HL-60 (cell line): ENCODE measurements at regions not wholly inside any gene's neighbourhood (a gene's known extent, or its start where the extent isn't known, plus 50 kb on each side); places are given as distances from the start of the nearest gene placed in this dataset.
"Not testable (repeated sequence)": the region's sequence is repeated elsewhere in the genome, so short reads cannot be mapped to it uniquely, and the experiment has no call there.

Experiments used
- DNase-seq, 2 experiments: peaks; one replicate each; pipeline ENCODE4 v3.0.0-alpha.2; 2010 to 2020; ENCODE audit warnings: low read depth in 1 of 2, low spot score in 1 of 2
- H3K27ac ChIP-seq: fragments of 250-450 bp; sonication (Bioruptor Pico); replicated peaks from 2 replicates; pipeline ENCODE4 v1.5.1; 2020; ENCODE audit warnings: mild to moderate bottlenecking, moderate library complexity
- H3K27me3 ChIP-seq: fragments of 250-450 bp; sonication (Bioruptor Pico); 2 replicates; pipeline ENCODE4 v1.5.1; 2021; ENCODE audit warnings: mild to moderate bottlenecking, moderate library complexity; ENCODE audit not compliant: insufficient read depth, poor library complexity, severe bottlenecking
- H3K4me3 ChIP-seq: replicated peaks from 2 replicates; pipeline ENCODE4 v1.5.1; 2011; ENCODE audit warnings: mild to moderate bottlenecking, control low read depth, low read length; ENCODE audit not compliant: insufficient read depth
- CTCF ChIP-seq: IDR thresholded peaks from one replicate; pipeline ENCODE4 v1.5.1; 2011; ENCODE audit warnings: low read length, control low read depth, inconsistent platforms; ENCODE audit not compliant: insufficient read depth
- GABPA ChIP-seq: IDR thresholded peaks from 2 replicates; pipeline ENCODE4 v1.6.1; 2012; ENCODE audit warnings: low read depth
- POLR2AphosphoS5 ChIP-seq: IDR thresholded peaks from 2 replicates; pipeline ENCODE4 v1.6.1; 2012; ENCODE audit warnings: low read depth
- REST ChIP-seq: IDR thresholded peaks from 2 replicates; pipeline ENCODE4 v1.6.1; 2012; ENCODE audit warnings: low read depth; ENCODE audit not compliant: insufficient replicate concordance
- SPI1 ChIP-seq: IDR thresholded peaks from 2 replicates; pipeline ENCODE4 v1.6.1; 2012; ENCODE audit warnings: low read depth, mild to moderate bottlenecking, borderline replicate concordance

DNA sequence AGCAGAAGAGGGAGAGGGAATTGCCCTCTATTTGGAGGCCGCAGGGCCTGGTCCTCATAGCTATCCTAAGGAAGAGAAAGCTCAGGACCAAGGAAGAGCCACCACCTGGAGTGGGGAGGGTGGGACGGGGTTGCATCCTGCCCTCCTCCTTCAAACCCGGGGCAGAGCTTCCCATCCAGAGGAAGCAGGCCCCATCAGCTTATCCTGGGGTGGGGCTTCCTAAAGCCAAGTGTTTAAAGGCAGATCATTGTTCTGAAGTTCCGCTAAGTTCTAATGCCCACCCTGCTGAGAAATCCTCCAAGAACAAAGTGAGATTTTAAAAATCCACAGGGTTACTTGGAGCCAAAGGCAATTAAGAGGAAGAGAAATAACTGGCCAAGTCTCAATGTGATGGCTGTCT, 210.3 kb downstream of the C9orf152 start:
- TF ChIP-seq SPI1 = no peak
- no peak for TF ChIP-seq GABPA
- TF ChIP-seq POLR2AphosphoS5 = no peak
- no peak for TF ChIP-seq REST
- no peak for TF ChIP-seq CTCF
- H3K4me3 ChIP-seq = no peak overlapping the region
- DNase-seq = no peak
- H3K27ac ChIP-seq = no peak overlapping the region
- H3K27me3 ChIP-seq = no peaks in the 10 kb centered on the region

- H3K4me3 ChIP-seq, DNase-seq, H3K27ac ChIP-seq, H3K27me3 ChIP-seq: not testable (repeated sequence)
Measured at GRCh38 chr9:110005521-110005920, 202.4 kb downstream of the C9orf152 start.

- Histone ChIP-seq H3K27ac (no peak overlapping the region), H3K27me3 (no peaks in the 10 kb centered on the region), H3K4me3 (no peak overlapping the region)
- TF ChIP-seq GABPA = no peak
- no peak for TF ChIP-seq REST
- no peak for TF ChIP-seq CTCF
- no peak for TF ChIP-seq POLR2AphosphoS5
- TF ChIP-seq SPI1 = no peak
- DNase-seq = no peak
Measured at GRCh38 chr9:110006657-110007056, 201.3 kb downstream of the C9orf152 start.

DNA sequence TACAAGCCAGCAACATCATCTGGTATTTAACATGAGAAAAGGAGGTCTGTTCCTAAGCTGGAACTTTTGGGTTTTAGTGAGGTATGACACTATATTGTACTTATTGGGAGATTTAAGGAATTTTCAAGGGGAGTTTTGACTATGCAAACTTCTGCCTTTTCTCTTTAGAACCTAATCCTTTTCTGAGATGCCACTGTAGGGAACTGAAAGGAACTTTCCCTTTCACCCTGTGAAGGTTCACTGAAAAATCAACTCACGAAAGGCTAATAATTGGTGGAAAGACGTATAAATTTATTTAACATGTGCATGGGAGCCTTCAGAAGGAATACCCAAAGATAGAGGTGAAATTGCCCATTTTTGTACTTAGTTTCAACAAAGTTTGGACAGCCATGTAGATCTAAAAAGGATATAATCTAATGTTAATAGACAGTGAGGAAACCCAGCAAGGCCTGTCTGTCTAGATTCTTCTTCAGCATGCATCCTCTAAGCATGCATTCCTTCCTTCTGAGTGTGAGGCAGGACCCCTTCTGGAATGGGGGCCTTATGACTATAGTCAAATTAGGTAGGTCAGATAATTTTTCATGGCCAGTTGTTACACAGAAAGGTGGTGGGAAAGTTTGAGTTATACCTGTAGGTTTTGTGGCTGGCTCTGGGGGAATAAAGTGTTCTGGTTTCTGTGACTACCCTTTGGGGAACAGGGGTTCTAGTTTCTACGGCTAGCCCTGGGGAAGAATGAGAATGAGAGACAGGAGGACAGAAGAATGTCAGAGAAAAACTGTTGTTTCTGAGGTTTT, 200.3 kb downstream of the C9orf152 start:
- no peak for TF ChIP-seq GABPA
- TF ChIP-seq POLR2AphosphoS5 = no peak
- no peak for TF ChIP-seq SPI1
- no peak for TF ChIP-seq CTCF
- no peak for TF ChIP-seq REST
- Histone ChIP-seq H3K27me3 (no peaks in the 10 kb centered on the region), H3K4me3 (no peak overlapping the region), H3K27ac (no peak overlapping the region)
- DNase-seq = no peak
